ENCODE measurements at regions not wholly inside any gene's neighbourhood (a gene's known extent, or its start where the extent isn't known, plus 50 kb on each side); places are given as distances from the start of the nearest gene placed in this dataset.

GRCh38 chr1:195584870-195585624 lies 1023.2 kb downstream of the KCNT2 start:
- no peak for DNase-seq (ENCODE audit: low read depth in 2 of 2, low spot score in 1 of 2)

- no peak for DNase-seq (ENCODE audit: low read depth in 2 of 2, low spot score in 1 of 2)
Observed at GRCh38 chr1:195580988-195581387, 1027.3 kb downstream of the KCNT2 start.

- DNase-seq (ENCODE audit: low read depth in 2 of 2, low spot score in 1 of 2), result no peak
Observed at GRCh38 chr1:195577748-195578147, 1030.5 kb downstream of the KCNT2 start.

DNA sequence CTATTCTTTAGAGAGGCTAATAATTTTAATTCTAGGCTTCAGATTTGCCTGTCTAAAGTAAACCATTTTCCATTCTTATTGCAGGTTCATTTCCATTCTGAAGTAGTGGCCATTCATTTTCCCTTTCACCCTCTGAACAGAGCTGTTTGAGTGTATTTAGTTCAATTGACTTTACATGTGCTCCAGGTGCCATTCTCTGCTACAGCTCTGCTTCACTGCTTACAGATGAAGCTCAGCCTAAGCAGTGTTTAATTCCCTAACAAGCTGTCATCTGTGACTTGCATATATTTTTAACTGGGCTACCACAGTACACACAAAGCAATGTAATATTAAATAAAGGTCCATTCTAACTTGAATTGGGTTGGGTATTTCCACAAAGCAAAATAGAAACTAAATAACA lies 1031.6 kb downstream of the KCNT2 start:
- DNase-seq (ENCODE audit: low read depth in 2 of 2, low spot score in 1 of 2), result no peak

- no peak for DNase-seq (ENCODE audit: low read depth in 2 of 2, low spot score in 1 of 2)
Observed at GRCh38 chr1:195574511-195574910, 1033.7 kb downstream of the KCNT2 start.

GRCh38 chr1:195569934-195570333 lies 1038.3 kb downstream of the KCNT2 start:
- no peak for DNase-seq (ENCODE audit: low read depth in 2 of 2, low spot score in 1 of 2)

GRCh38 chr1:195568389-195568788 lies 1039.9 kb downstream of the KCNT2 start:
- no peak for DNase-seq (ENCODE audit: low read depth in 2 of 2, low spot score in 1 of 2)

GRCh38 chr1:195562074-195562473 lies 1046.2 kb downstream of the KCNT2 start:
- no peak for DNase-seq (ENCODE audit: low read depth in 2 of 2, low spot score in 1 of 2)

DNA sequence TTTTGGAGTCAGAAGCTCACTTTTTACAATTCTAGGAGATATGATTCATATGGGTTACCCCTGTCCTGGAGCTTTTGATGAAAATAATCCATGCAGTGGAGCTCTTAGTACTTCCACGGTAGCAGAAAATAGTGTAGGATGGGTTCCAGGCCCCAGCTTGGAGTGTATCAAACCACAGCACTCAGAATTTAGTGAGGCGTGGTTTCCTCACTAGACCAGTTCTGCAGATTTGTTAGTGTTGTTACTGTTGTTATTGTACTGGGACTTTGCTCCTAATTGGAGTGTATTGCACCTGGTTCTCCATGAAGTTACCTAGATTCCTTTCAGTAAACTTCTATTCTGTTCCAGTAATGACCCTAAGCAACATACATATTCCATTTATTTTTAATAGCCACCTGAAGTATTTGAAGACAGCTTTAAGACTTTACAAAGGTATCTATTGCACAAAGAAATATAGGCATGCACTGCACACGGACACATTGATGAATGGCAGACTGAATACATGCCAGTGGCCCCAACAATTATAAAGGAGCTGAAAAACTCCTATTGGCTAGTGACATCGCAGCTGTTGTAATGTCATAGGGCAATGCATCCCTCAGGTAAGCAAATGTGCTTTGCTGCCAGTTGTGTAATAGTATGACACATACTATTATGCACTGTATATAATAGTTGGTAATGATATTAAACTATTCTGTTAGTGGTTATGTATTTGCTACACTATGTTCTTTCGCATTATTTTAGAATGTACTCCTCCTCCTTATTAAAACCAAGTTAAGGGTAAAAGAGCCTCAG lies 1058.0 kb downstream of the KCNT2 start:
- DNase-seq (ENCODE audit: low read depth in 2 of 2, low spot score in 1 of 2), result no peak

- no peak for DNase-seq (ENCODE audit: low read depth in 2 of 2, low spot score in 1 of 2)
Observed at GRCh38 chr1:195530961-195531360, 1077.3 kb downstream of the KCNT2 start.

DNA sequence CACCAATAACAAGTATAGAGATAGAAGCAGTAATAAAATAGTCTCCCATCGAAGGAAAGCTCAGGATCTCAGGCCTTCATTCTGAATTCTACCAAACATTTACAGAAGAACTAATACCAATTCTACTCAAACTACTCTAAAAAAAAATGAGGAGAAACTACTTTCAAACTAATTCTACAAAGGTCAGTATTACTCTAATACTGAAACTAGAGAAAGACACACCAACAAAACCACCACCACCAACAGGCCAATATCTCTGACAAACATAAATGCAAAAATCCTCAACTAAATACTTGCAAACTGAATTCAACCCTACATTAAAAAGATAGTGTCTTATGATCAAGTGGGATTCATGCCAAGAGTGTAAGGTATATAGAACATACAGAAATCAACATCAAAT lies 1078.4 kb downstream of the KCNT2 start:
- no peak for DNase-seq (ENCODE audit: low read depth in 2 of 2, low spot score in 1 of 2)

GRCh38 chr1:195520757-195521156 lies 1087.5 kb downstream of the KCNT2 start:
- no peak for DNase-seq (ENCODE audit: low read depth in 2 of 2, low spot score in 1 of 2)

- DNase-seq (ENCODE audit: low read depth in 2 of 2, low spot score in 1 of 2), result no peak
Observed at GRCh38 chr1:195516036-195516435, 1092.2 kb downstream of the KCNT2 start.

DNA sequence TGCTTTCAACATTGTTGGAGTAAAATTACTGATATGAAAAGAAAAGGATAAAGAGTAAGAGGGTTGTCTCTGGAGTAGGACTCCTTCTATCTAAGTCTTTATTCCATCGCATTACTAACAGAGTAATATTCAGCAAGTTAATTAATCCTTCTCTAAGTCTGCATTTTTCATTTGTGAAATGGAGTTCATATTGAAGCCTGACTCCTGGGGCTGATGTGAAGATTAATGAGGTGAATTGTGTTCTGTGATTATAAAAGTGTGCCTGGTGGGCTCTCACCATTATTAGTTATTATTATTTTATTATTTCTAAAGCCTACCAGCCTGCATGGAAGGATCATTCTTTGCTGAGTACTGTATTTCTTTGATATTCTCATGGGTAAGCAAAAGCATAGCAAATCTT lies 1096.7 kb downstream of the KCNT2 start:
- no peak for DNase-seq (ENCODE audit: low read depth in 2 of 2, low spot score in 1 of 2)

- no peak for DNase-seq (ENCODE audit: low read depth in 2 of 2, low spot score in 1 of 2)
Observed at GRCh38 chr1:195501118-195501517, 1107.1 kb downstream of the KCNT2 start.

GRCh38 chr1:195495720-195496635 lies 1112.3 kb downstream of the KCNT2 start:
- DNase-seq (ENCODE audit: low read depth in 2 of 2, low spot score in 1 of 2), result no peak

- no peak for DNase-seq (ENCODE audit: low read depth in 2 of 2, low spot score in 1 of 2)
Observed at GRCh38 chr1:195482137-195482536, 1126.1 kb downstream of the KCNT2 start.

GRCh38 chr1:195481293-195481692 lies 1126.9 kb downstream of the KCNT2 start:
- no peak for DNase-seq (ENCODE audit: low read depth in 2 of 2, low spot score in 1 of 2)

GRCh38 chr1:195475568-195475967 lies 1132.7 kb downstream of the KCNT2 start:
- no peak for DNase-seq (ENCODE audit: low read depth in 2 of 2, low spot score in 1 of 2)

DNA sequence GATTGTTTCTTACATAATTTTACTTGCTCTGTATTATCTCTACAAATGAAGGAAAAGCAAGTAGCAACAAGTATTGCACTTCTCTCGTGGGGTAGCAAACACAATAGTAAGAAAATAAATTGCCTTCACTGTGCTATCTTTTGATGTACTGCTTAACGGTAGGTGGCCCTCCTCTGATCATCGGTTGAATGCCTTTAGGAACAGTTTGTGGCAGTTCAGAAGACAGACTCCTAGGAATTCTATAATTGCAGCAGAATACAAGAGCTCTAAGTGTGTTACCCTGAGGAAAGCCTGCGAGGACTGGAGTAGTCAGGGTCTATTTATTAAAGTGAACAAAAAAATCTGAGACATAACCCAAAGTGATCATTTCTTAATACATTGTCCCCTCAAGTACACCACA lies 1135.9 kb downstream of the KCNT2 start:
- no peak for DNase-seq (ENCODE audit: low read depth in 2 of 2, low spot score in 1 of 2)

GRCh38 chr1:195466639-195467038 lies 1141.6 kb downstream of the KCNT2 start:
- DNase-seq (ENCODE audit: low read depth in 2 of 2, low spot score in 1 of 2), result no peak

GRCh38 chr1:195462646-195463045 lies 1145.6 kb downstream of the KCNT2 start:
- no peak for DNase-seq (ENCODE audit: low read depth in 2 of 2, low spot score in 1 of 2)
